Transverse colon (tissue), 4 donors: ENCODE measurements at regions not wholly inside any gene's neighbourhood (a gene's known extent, or its start where the extent isn't known, plus 50 kb on each side); places are given as distances from the start of the nearest gene placed in this dataset.

Experiments used
- DNase-seq: peaks from one replicate; pipeline ENCODE4 v3.0.0-alpha.2; 2019
- H3K27ac ChIP-seq, 4 donors: fragments of 200-600 bp; sonication (generic); 2 replicates each; pipeline ENCODE4 v1.5.1; 2016 to 2018; ENCODE audit warnings: inconsistent platforms in 4 of 4
- H3K27me3 ChIP-seq: fragments of 200-600 bp; sonication (generic); 2 replicates; pipeline ENCODE4 v1.5.1; 2017; ENCODE audit warnings: inconsistent platforms
- H3K36me3 ChIP-seq, 4 donors: fragments of 200-600 bp; sonication (generic); 2 replicates each; pipeline ENCODE4 v1.5.1; 2017 to 2019; ENCODE audit warnings: inconsistent platforms in 4 of 4
- H3K4me1 ChIP-seq, 4 donors: fragments of 200-600 bp; sonication (generic); 2 replicates each; pipeline ENCODE4 v1.5.1; 2017 to 2020; ENCODE audit warnings: inconsistent platforms in 4 of 4
- H3K4me3 ChIP-seq, 4 donors: fragments of 200-600 bp; sonication (generic); 1 replicate in 1 of 4; 2 replicates in 3 of 4; pipeline versions ENCODE4 v1.5.1 to v1.6.1; 2017 to 2019; ENCODE audit warnings: inconsistent platforms in 4 of 4
- H3K9me3 ChIP-seq, 2 donors: fragments of 200-600 bp; sonication (generic); 2 replicates each; pipeline ENCODE4 v1.5.1; 2017 to 2019; ENCODE audit warnings: inconsistent platforms in 2 of 2
- CTCF ChIP-seq, 5 experiments: fragments of 200-600 bp in 3 of 5; fragments of 450-650 bp in 2 of 5; sonication (generic) in 3 of 5; IDR thresholded peaks; 1 replicate in 2 of 5; 2 replicates in 3 of 5; pipeline ENCODE4 v1.5.1; 2016 to 2017; ENCODE audit warnings: antibody characterized with exemption in 5 of 5, inconsistent platforms in 3 of 5, mild to moderate bottlenecking in 2 of 5, moderate library complexity in 1 of 5
- EP300 ChIP-seq: sonication (generic); formaldehyde crosslinking; IDR thresholded peaks from one replicate; pipeline ENCODE4 v1.6.1; 2017; ENCODE audit warnings: antibody characterized with exemption, low read depth
- POLR2A ChIP-seq: fragments of 450-650 bp; IDR thresholded peaks from one replicate; pipeline ENCODE4 v1.6.1; 2016; ENCODE audit warnings: antibody characterized with exemption, mild to moderate bottlenecking, moderate library complexity
- POLR2AphosphoS5 ChIP-seq, 3 donors: sonication (generic); formaldehyde crosslinking; IDR thresholded peaks; one replicate each; pipeline ENCODE4 v1.6.1; 2016; ENCODE audit warnings: antibody characterized with exemption in 3 of 3
- WGBS, 2 donors: methylation state at CpG; one replicate each; pipeline ENCODE4 v1.1.5; 2018; ENCODE audit warnings: low coverage in 1 of 2; 5-methylcytosine and 5-hydroxymethylcytosine counted together
- in situ Hi-C, 4 donors: fragments of 200-750 bp; cut with MboI; loops; one replicate each; pipeline versions ENCODE4 v1.15.0 to v1.15.1; 2017; ENCODE audit warnings: low sequenced_read_pairs in 3 of 4, low pct_ligation_motif_present in 1 of 4, low pct_unique_long_range_greater_than_20kb in 1 of 4
- intact Hi-C: fragments of 100-400 bp; cut with DNase I; formaldehyde crosslinking; loops from one replicate; pipeline ENCODE4 v1.15.1; 2023; ENCODE audit warnings: low total_unique reads

GRCh38 chr1:37167479-37167878, 133.2 kb upstream of the GRIK3 start:
- TF ChIP-seq POLR2A (no peak), POLR2AphosphoS5 (IDR thresholded peaks at IDR 0.05) (no peak), CTCF (IDR thresholded peaks at IDR 0.05) (no peak), EP300 (no peak)
- in situ Hi-C loops (no loop called here), intact Hi-C loops (no loop called here)
- Histone ChIP-seq H3K27me3 (peaks cover 15% of the 10 kb centered on the region), H3K4me1 (no peaks in the 10 kb centered on the region), H3K27ac (no peak overlapping the region), H3K36me3 (no peaks in the 10 kb centered on the region), H3K9me3 (no peaks in the 10 kb centered on the region), H3K4me3 (no peak overlapping the region)
- 88 to 100% methylated on average over 1 of the region's 1 CpG for WGBS, 2 donors
- DNase-seq, result no peak

- DNase-seq, result no peak
- Histone ChIP-seq H3K4me3 (no peak overlapping the region), H3K36me3 (no peaks in the 10 kb centered on the region), H3K9me3 (no peaks in the 10 kb centered on the region), H3K4me1 (no peaks in the 10 kb centered on the region), H3K27ac (no peak overlapping the region), H3K27me3 (peaks cover 15% of the 10 kb centered on the region)
- WGBS, 2 donors, result 40 to 80% methylated on average over 1 to 2 of the region's 2 CpGs
- in situ Hi-C loops, result no loop called here
- intact Hi-C loops, result no loop called here
- TF ChIP-seq EP300 (no peak), CTCF (IDR thresholded peaks at IDR 0.05) (no peak), POLR2AphosphoS5 (IDR thresholded peaks at IDR 0.05) (no peak), POLR2A (no peak)
Observed at GRCh38 chr1:37169241-37169640, 134.9 kb upstream of the GRIK3 start.

- Histone ChIP-seq H3K27me3 (peaks cover 15% of the 10 kb centered on the region), H3K27ac (no peak overlapping the region), H3K4me1 (no peaks in the 10 kb centered on the region), H3K36me3 (no peaks in the 10 kb centered on the region), H3K4me3 (no peak overlapping the region), H3K9me3 (no peaks in the 10 kb centered on the region)
- WGBS, 2 donors, result 73 to 90% methylated on average over 2 to 8 of the region's 8 CpGs
- TF ChIP-seq POLR2A (no peak), EP300 (no peak), POLR2AphosphoS5 (IDR thresholded peaks at IDR 0.05) (no peak), CTCF (IDR thresholded peaks at IDR 0.05) (no peak)
- intact Hi-C loops, result no loop called here
- in situ Hi-C loops, result no loop called here
- no peak for DNase-seq
Observed at GRCh38 chr1:37169743-37170275, 135.5 kb upstream of the GRIK3 start.

GRCh38 chr1:37171691-37172090, 137.4 kb upstream of the GRIK3 start:
- Histone ChIP-seq H3K27me3 (peaks cover 15% of the 10 kb centered on the region), H3K9me3 (no peaks in the 10 kb centered on the region), H3K27ac (no peak overlapping the region), H3K4me3 (no peak overlapping the region), H3K36me3 (no peaks in the 10 kb centered on the region), H3K4me1 (no peaks in the 10 kb centered on the region)
- in situ Hi-C loops, result no loop called here
- DNase-seq, result no peak
- no peak for TF ChIP-seq CTCF (IDR thresholded peaks at IDR 0.05)
- TF ChIP-seq EP300, result no peak
- TF ChIP-seq POLR2AphosphoS5 (IDR thresholded peaks at IDR 0.05), result no peak
- no peak for TF ChIP-seq POLR2A
- 20 to 63% methylated on average over 1 to 8 of the region's 8 CpGs for WGBS, 2 donors
- intact Hi-C loops, result no loop called here
